Astrocyte (in vitro differentiated cells and primary cell): ENCODE measurements at regions not wholly inside any gene's neighbourhood (a gene's known extent, or its start where the extent isn't known, plus 50 kb on each side); places are given as distances from the start of the nearest gene placed in this dataset.

Experiments used
- DNase-seq: peaks from one replicate; pipeline ENCODE4 v3.0.0-alpha.2; 2010; ENCODE audit warnings: low read depth
- FAIRE-seq: peaks from 2 replicates; lab custom pipeline; 2011; peaks lifted over from hg19 to GRCh38; lab: Jason Lieb, UNC
- H2AFZ ChIP-seq: 2 replicates; pipeline ENCODE4 v1.6.0; 2012; ENCODE audit warnings: low read depth, low read length, inconsistent platforms
- H3K27ac ChIP-seq: 2 replicates; pipeline ENCODE4 v1.5.1; 2011; ENCODE audit warnings: low read depth, low read length, inconsistent platforms
- H3K27me3 ChIP-seq: 2 replicates; pipeline ENCODE4 v1.6.0; 2011; ENCODE audit warnings: low read length, inconsistent platforms; ENCODE audit not compliant: insufficient read depth
- H3K36me3 ChIP-seq: 2 replicates; pipeline ENCODE4 v1.5.1; 2011; ENCODE audit warnings: low read length, inconsistent platforms; ENCODE audit not compliant: insufficient read depth
- H3K4me1 ChIP-seq: 2 replicates; pipeline ENCODE4 v1.5.1; 2011; ENCODE audit warnings: low read length, inconsistent platforms; ENCODE audit not compliant: insufficient read depth
- H3K4me2 ChIP-seq: 2 replicates; pipeline ENCODE4 v1.6.0; 2012; ENCODE audit warnings: low read length, inconsistent platforms
- H3K4me3 ChIP-seq: 2 replicates; pipeline ENCODE4 v1.5.1; 2011; ENCODE audit warnings: low read depth, mild to moderate bottlenecking, low read length, inconsistent platforms; ENCODE audit not compliant: insufficient read depth
- H3K79me2 ChIP-seq: 2 replicates; pipeline ENCODE4 v1.6.0; 2012; ENCODE audit warnings: mild to moderate bottlenecking, low read length, inconsistent platforms; ENCODE audit not compliant: insufficient read depth
- H3K9ac ChIP-seq: 2 replicates; pipeline ENCODE4 v1.6.0; 2012; ENCODE audit warnings: mild to moderate bottlenecking, low read length, inconsistent platforms
- H3K9me3 ChIP-seq: 2 replicates; pipeline ENCODE4 v1.5.1; 2012; ENCODE audit warnings: low read depth, mild to moderate bottlenecking, low read length, inconsistent platforms; ENCODE audit not compliant: insufficient read depth
- H4K20me1 ChIP-seq: 2 replicates; pipeline ENCODE4 v1.6.0; 2012; ENCODE audit warnings: low read length, inconsistent platforms; ENCODE audit not compliant: insufficient read depth
- H3K27ac Mint-ChIP-seq: one replicate; pipeline ENCODE4 v1.8.0; 2021; ENCODE audit warnings: mild to moderate bottlenecking, mixed read lengths; ENCODE audit not compliant: unreplicated experiment
- H3K27me3 Mint-ChIP-seq: one replicate; pipeline ENCODE4 v1.8.0; 2021; ENCODE audit warnings: low read depth, mixed read lengths; ENCODE audit not compliant: unreplicated experiment
- H3K36me3 Mint-ChIP-seq: one replicate; pipeline ENCODE4 v1.8.0; 2021; ENCODE audit warnings: low read depth, mixed read lengths; ENCODE audit not compliant: unreplicated experiment
- H3K4me1 Mint-ChIP-seq: one replicate; pipeline ENCODE4 v1.8.0; 2021; ENCODE audit warnings: low read depth, mixed read lengths; ENCODE audit not compliant: unreplicated experiment
- H3K4me3 Mint-ChIP-seq: one replicate; pipeline ENCODE4 v1.8.0; 2021; ENCODE audit warnings: mild to moderate bottlenecking, moderate library complexity, mixed read lengths; ENCODE audit not compliant: unreplicated experiment
- H3K9me3 Mint-ChIP-seq: one replicate; pipeline ENCODE4 v1.8.0; 2021; ENCODE audit warnings: mild to moderate bottlenecking, mixed read lengths; ENCODE audit not compliant: unreplicated experiment
- EZH2 ChIP-seq: IDR thresholded peaks from 2 replicates; pipeline ENCODE4 v1.6.1; 2012; ENCODE audit warnings: mild to moderate bottlenecking, low read length, inconsistent platforms; ENCODE audit not compliant: insufficient read depth
- TF ChIP-seq, protein P1 (sequence below): IDR thresholded peaks from 2 replicates; pipeline ENCODE4 v1.5.1; 2011; ENCODE audit warnings: low read depth, mild to moderate bottlenecking, inconsistent platforms, low read length, moderate library complexity; ENCODE audit not compliant: insufficient read depth

DNA sequence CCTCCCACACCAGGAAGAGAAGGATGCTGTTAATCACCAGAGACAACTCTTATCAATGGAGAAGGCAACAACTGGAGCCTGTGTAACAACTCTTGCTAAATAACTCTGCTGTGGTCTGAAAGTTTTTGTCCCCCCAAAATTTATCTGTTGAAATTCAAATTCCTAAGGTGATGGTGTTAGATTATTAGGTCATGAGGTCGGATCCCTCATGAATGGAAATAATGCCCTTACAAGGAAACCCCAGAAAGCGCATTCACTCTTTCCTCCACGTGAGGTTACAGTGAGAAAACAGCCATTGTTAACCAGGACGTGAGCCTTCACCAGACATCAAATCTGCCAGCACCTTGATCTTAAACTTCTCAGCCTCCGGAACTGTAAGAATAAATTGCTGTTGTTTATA, 141.9 kb upstream of the CXADR start:
- no peak for FAIRE-seq
- Histone ChIP-seq H2AFZ (peak overlapping the region; percentile 56), H4K20me1 (no peaks in the 10 kb centered on the region), H3K27me3 (no peaks in the 10 kb centered on the region), H3K9ac (peak overlapping the region; percentile 12), H3K4me2 (peak overlapping the region; percentile 23), H3K4me3 (no peak overlapping the region), H3K4me1 (peaks cover 8% of the 10 kb centered on the region), H3K36me3 (no peaks in the 10 kb centered on the region), H3K79me2 (no peaks in the 10 kb centered on the region), H3K27ac (no peak overlapping the region), H3K9me3 (no peaks in the 10 kb centered on the region)
- no peak for DNase-seq
- Mint-ChIP-seq H3K9me3 (peaks cover 4% of the 10 kb centered on the region), H3K4me3 (no peak overlapping the region), H3K27ac (peak overlapping the region; percentile 94), H3K27me3 (no peaks in the 10 kb centered on the region), H3K4me1 (peaks cover 30% of the 10 kb centered on the region), H3K36me3 (peaks cover 2% of the 10 kb centered on the region)
- TF ChIP-seq, protein P1, sequence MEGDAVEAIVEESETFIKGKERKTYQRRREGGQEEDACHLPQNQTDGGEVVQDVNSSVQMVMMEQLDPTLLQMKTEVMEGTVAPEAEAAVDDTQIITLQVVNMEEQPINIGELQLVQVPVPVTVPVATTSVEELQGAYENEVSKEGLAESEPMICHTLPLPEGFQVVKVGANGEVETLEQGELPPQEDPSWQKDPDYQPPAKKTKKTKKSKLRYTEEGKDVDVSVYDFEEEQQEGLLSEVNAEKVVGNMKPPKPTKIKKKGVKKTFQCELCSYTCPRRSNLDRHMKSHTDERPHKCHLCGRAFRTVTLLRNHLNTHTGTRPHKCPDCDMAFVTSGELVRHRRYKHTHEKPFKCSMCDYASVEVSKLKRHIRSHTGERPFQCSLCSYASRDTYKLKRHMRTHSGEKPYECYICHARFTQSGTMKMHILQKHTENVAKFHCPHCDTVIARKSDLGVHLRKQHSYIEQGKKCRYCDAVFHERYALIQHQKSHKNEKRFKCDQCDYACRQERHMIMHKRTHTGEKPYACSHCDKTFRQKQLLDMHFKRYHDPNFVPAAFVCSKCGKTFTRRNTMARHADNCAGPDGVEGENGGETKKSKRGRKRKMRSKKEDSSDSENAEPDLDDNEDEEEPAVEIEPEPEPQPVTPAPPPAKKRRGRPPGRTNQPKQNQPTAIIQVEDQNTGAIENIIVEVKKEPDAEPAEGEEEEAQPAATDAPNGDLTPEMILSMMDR = no peak

DNA sequence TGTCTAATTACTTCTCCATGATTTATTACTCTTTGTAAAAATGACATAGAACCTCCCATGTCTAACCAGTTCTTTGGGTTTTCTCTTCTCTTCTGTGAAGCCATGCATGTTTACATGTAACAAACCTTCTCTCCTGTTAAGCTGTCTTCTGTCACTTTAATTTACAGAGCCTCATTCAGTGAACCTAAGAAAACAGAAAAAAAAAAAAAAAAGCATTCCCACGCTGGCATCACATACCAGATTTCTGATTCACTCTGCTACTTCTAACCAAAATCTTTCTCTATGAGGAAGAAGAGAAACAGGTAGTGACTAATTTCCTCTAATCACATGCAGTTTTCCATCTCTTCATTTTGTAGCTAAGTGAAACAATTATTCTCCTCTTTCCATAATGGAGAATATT, 141.4 kb upstream of the CXADR start:
- H3K27me3 ChIP-seq = no peaks in the 10 kb centered on the region
- H3K4me1 Mint-ChIP-seq = peaks cover 30% of the 10 kb centered on the region
- no peaks in the 10 kb centered on the region for H3K36me3 ChIP-seq
- TF ChIP-seq, protein P1 = no peak
- TF ChIP-seq EZH2 = no peak
- H3K27me3 Mint-ChIP-seq = no peaks in the 10 kb centered on the region
- no peak overlapping the region for H2AFZ ChIP-seq
- H3K4me3 Mint-ChIP-seq = peak overlapping the region; percentile 2
- no peaks in the 10 kb centered on the region for H3K79me2 ChIP-seq
- H3K9me3 ChIP-seq = no peaks in the 10 kb centered on the region
- H3K27ac Mint-ChIP-seq = peak overlapping the region; percentile 94
- H3K9me3 Mint-ChIP-seq = peaks cover 5% of the 10 kb centered on the region
- FAIRE-seq (no peak), DNase-seq (peak; percentile 83)
- H3K27ac ChIP-seq = no peak overlapping the region
- peaks cover 2% of the 10 kb centered on the region for H3K36me3 Mint-ChIP-seq
- peak overlapping the region; percentile 12 for H3K9ac ChIP-seq
- H3K4me2 ChIP-seq = peak overlapping the region; percentile 23
- no peak overlapping the region for H3K4me3 ChIP-seq
- H3K4me1 ChIP-seq = peaks cover 8% of the 10 kb centered on the region
- no peaks in the 10 kb centered on the region for H4K20me1 ChIP-seq

DNA sequence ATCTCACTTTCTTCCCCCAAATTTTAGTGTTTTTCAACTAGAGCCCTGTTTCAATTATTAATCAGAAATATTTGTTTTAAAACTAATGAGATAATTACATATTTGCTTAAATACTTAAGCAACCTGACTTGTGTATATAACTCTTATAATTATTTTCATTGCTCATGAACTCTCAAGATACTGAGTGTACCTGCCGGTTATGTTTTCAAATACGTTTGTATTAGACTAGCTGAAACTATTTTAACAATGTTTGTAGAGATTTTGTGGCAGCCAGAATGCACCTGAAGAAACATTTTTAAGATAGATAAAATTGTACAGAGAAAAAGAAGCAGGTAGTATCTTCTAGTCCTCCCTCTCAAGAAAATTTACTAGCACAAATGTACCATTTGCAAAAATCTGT, 140.6 kb upstream of the CXADR start:
- H3K4me3 ChIP-seq = no peak overlapping the region
- H4K20me1 ChIP-seq = no peaks in the 10 kb centered on the region
- no peaks in the 10 kb centered on the region for H3K36me3 ChIP-seq
- Mint-ChIP-seq H3K36me3 (peaks cover 2% of the 10 kb centered on the region), H3K9me3 (peaks cover 5% of the 10 kb centered on the region), H3K4me3 (no peak overlapping the region), H3K27ac (peak overlapping the region; percentile 94), H3K27me3 (no peaks in the 10 kb centered on the region), H3K4me1 (peaks cover 30% of the 10 kb centered on the region)
- TF ChIP-seq, protein P1 = no peak
- TF ChIP-seq EZH2 = no peak
- no peak overlapping the region for H2AFZ ChIP-seq
- H3K4me1 ChIP-seq = peaks cover 8% of the 10 kb centered on the region
- no peaks in the 10 kb centered on the region for H3K9me3 ChIP-seq
- no peak overlapping the region for H3K4me2 ChIP-seq
- FAIRE-seq = no peak
- no peaks in the 10 kb centered on the region for H3K27me3 ChIP-seq
- H3K27ac ChIP-seq = no peak overlapping the region
- DNase-seq = no peak
- no peak overlapping the region for H3K9ac ChIP-seq
- H3K79me2 ChIP-seq = no peaks in the 10 kb centered on the region
